Esophagus (tissue), 2 donors: ENCODE measurements at regions not wholly inside any gene's neighbourhood (a gene's known extent, or its start where the extent isn't known, plus 50 kb on each side); places are given as distances from the start of the nearest gene placed in this dataset.

Experiments used
- H3K27ac ChIP-seq, 2 donors: one replicate each; pipeline ENCODE4 v1.5.1; 2013; ENCODE audit warnings: low read depth in 2 of 2, mild to moderate bottlenecking in 2 of 2, inconsistent platforms in 1 of 2, low read length in 1 of 2, moderate library complexity in 1 of 2
- H3K27me3 ChIP-seq, 2 donors: one replicate each; pipeline ENCODE4 v1.6.1; 2013; ENCODE audit warnings: low read length in 2 of 2, control low read depth in 1 of 2, mild to moderate bottlenecking in 1 of 2; ENCODE audit not compliant: insufficient read depth in 2 of 2, control insufficient read depth in 1 of 2
- H3K36me3 ChIP-seq, 2 donors: one replicate each; pipeline ENCODE4 v1.6.1; 2013; ENCODE audit warnings: low read length in 1 of 2; ENCODE audit not compliant: control insufficient read depth in 2 of 2, insufficient read depth in 2 of 2
- H3K4me1 ChIP-seq, 2 donors: one replicate each; pipeline ENCODE4 v1.6.1; 2013; ENCODE audit warnings: low read length in 1 of 2; ENCODE audit not compliant: control insufficient read depth in 2 of 2, insufficient read depth in 2 of 2
- H3K4me3 ChIP-seq, 2 donors: one replicate each; pipeline ENCODE4 v1.5.1; 2013; ENCODE audit warnings: low read length in 2 of 2, mild to moderate bottlenecking in 2 of 2, low read depth in 1 of 2, moderate library complexity in 1 of 2
- H3K9me3 ChIP-seq, 2 donors: one replicate each; pipeline ENCODE4 v1.6.1; 2013; ENCODE audit warnings: mild to moderate bottlenecking in 2 of 2, low read depth in 1 of 2, low read length in 1 of 2, moderate library complexity in 1 of 2; ENCODE audit not compliant: control insufficient read depth in 2 of 2, insufficient read depth in 1 of 2
- WGBS, 2 donors: extraction: QIAGEN DNeasy Blood & Tissue Kit; methylation state at CpG; one replicate each; pipeline ENCODE4 v1.1.7; 2013; 5-methylcytosine and 5-hydroxymethylcytosine counted together
- donor health status: healthy with polysubstance abuse.
- donor health status: Bipolar disorder and iron deficiency.

DNA sequence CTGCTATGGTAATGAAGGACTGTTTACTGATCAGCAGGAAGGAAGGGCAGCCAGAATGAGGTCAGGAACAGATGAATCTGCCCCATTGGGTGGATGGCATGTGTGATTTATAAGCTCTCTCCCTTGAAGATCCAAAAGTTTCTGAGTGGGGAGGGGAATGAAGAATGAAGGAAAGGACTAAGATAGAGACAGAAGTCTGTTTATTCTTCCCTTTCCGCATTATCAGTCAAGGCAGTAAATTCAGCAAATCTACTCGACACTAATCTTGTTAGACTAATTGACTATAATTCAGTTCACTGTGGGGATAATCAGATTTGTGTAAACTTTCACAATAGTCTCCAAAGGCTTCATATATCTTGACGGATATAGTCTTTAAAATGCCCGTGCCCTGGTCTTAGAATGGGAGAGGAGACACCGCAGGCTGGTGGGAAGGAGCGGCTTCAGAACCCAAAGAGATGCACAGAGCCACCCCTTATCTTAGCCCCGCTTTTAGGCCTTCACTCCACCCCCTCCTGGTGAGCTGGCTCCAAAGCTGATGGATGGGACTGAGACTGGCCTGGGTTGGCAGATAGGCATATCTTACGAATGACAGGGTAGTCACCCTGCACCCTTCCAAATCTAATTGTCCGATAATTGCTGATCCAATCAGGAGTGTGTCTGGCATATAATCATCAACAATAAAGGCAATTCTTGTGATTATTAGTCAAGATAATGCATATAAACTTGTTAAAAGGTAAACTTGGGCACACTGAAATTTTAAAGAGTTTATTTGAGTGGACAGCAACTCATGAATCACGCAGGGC is 76.0 kb upstream of the PPM1J start:
- no peak overlapping the region for H3K4me3 ChIP-seq
- H3K27me3 ChIP-seq, result no peaks in the 10 kb centered on the region
- H3K4me1 ChIP-seq, result peaks cover 0 to 3% of the 10 kb centered on the region in 2 donors
- WGBS, 2 donors, result 87 to 88% methylated on average over 10 of the region's 10 CpGs
- H3K27ac ChIP-seq, result no peak overlapping the region
- H3K9me3 ChIP-seq, result no peaks in the 10 kb centered on the region
- H3K36me3 ChIP-seq, result no peaks in the 10 kb centered on the region

DNA sequence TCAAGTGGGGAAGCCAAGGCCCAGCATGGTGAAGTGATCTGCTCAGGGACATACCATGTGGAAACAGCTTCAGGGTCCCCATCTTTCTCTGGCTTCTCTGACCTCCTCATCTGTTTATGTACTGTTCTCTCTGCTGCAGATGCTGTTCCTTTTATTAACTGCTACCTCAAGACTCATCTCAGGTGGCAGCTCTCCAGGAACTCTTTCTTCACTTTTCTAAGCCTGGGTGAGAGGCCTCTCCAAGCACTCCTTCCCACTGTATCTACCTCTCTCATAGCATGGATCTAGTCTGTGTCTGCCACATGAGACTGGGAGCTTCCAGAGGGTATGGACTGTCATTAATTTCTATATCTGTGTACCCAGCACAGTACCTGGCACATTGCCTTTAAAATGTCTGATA is 73.4 kb upstream of the PPM1J start:
- Histone ChIP-seq H3K27me3 (no peaks in the 10 kb centered on the region), H3K4me3 (no peak overlapping the region), H3K36me3 (no peaks in the 10 kb centered on the region), H3K9me3 (no peaks in the 10 kb centered on the region), H3K4me1 (peaks cover 0 to 3% of the 10 kb centered on the region in 2 donors), H3K27ac (no peak overlapping the region)

DNA sequence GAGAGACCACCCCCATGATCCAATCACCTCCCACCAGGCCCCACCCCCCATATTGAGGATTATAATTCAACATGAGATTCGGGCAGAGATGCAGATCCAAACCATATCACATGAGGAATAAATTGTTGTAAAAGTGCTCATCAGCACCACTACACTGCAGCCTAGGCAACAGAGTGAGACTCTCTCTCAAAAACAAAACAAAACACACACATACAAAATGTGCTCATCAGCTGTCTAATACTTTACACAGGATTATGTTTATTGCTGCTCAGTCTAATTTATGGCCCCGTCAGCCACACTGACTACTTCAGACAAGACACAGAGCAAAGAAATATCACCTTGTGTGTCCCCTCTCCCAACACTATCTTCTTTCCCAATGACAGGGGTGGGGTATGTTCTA is 72.9 kb upstream of the PPM1J start:
- Histone ChIP-seq H3K36me3 (no peaks in the 10 kb centered on the region), H3K9me3 (no peaks in the 10 kb centered on the region)
- WGBS, 2 donors, result 75 to 79% methylated on average over 2 of the region's 2 CpGs

DNA sequence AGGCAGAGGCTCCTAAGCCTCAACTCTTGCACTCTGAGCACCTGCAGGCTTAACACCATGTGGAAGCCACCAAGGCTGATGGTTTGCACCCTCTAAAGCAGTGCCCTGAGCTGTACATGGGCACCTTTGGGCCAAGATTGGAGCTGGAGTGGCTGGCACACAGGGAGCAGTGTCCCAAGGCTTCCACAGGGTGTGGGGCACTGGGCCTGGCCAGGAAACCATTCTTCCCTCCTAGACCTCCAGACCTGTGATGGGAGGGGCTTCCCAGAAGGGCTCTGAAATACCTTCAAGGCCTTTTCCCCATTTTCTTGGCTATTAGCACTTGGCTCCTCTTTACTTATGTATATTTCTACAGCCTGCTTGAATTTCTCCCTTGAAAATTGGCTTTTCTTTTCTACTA is 67.9 kb upstream of the PPM1J start:
- no peaks in the 10 kb centered on the region for H3K36me3 ChIP-seq
- no peak overlapping the region for H3K4me3 ChIP-seq
- no peak overlapping the region for H3K27ac ChIP-seq
- no peaks in the 10 kb centered on the region for H3K9me3 ChIP-seq
- no peaks in the 10 kb centered on the region for H3K4me1 ChIP-seq
- H3K27me3 ChIP-seq, result no peaks in the 10 kb centered on the region

More for the DNA sequence above, 72.9 kb upstream of the PPM1J start:
- no peak overlapping the region for H3K4me3 ChIP-seq
- peaks cover 0 to 3% of the 10 kb centered on the region in 2 donors for H3K4me1 ChIP-seq
- H3K27me3 ChIP-seq, result no peaks in the 10 kb centered on the region
- no peak overlapping the region for H3K27ac ChIP-seq

DNA sequence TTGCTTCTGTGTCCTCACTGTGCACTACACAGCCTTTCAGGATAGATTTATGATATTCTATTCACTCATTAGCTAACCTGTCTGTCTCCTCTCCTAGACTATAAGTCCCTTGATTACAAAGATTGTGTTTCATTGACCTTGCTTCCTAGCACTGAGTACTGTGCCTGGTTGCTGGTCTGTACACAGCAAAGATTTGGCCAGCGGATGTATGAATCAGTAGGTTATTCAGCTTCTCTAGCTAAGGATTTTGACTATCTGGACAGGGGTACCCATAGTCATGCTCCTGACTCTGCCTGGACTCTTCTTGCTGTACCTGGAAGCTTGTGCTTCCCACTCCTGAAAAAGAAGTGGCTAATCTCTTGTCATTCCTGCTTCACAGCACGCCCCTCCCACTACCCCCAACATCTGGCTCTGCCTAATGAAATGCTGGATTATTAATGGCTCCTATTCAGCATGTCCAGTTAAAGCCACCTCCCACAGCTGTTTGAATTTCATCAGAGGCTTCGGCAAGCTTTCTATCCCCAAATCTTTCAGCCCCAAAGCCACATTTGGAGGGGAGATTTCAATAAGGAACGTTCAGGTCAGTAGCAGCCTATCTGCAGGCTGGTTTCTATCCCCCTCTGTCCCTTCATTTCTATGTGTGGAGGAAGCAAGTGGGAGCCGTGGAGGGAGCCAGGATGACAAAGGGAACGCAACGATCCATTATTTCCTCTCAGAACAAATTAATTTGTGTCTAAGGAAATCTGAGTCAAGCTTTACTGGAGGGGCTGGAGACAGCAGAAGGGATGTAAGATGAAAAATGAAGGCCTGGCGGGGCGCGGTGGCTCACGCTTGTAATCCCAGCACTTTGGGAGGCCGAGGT is 64.8 kb upstream of the PPM1J start:
- H3K4me1 ChIP-seq, result no peaks in the 10 kb centered on the region
- no peaks in the 10 kb centered on the region for H3K27me3 ChIP-seq
- no peak overlapping the region for H3K27ac ChIP-seq
- no peak overlapping the region for H3K4me3 ChIP-seq
- 69 to 73% methylated on average over 12 of the region's 12 CpGs for WGBS, 2 donors
- H3K9me3 ChIP-seq, result no peaks in the 10 kb centered on the region
- no peaks in the 10 kb centered on the region for H3K36me3 ChIP-seq

DNA sequence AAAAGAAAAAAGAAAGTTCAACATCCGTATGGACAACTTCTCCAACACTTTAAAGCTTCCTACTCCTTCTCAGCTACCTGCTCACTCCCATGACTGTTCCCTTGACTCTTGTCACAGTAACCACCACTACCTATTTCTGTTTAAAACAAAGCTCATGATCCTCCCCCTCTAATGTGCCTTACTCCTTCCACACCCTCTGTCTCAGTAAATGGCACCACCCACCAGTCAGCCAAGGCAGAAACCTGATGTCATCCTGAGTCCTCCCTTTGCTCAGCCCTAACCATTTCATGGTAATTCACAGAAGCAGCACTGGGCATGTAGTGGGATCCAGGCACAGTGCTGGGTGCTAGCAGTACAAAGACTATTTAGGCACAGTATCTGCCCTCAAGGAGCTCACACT is 63.0 kb upstream of the PPM1J start:
- 65 to 67% methylated on average over 1 of the region's 1 CpG for WGBS, 2 donors
- Histone ChIP-seq H3K4me3 (no peak overlapping the region), H3K9me3 (no peaks in the 10 kb centered on the region), H3K27me3 (no peaks in the 10 kb centered on the region), H3K4me1 (no peaks in the 10 kb centered on the region), H3K36me3 (no peaks in the 10 kb centered on the region), H3K27ac (no peak overlapping the region)

DNA sequence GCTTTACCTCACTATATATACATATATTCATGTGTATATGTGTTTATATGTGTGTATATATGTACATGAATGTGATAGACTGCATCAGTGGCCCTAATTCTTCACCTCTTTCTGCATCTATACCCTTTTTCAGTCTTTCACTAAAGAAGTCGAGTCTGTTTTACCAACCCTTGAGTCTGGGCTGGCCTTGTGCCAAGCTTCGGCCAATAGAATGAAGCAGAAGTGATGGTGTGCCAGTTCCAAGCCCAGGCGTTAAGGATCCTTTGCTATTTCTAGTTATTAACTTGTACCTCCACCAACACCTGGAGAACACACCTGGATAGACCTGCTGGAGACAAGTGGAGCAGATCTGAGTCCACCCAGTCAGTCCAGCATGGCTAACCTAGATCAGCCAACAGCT is 61.6 kb upstream of the PPM1J start:
- no peaks in the 10 kb centered on the region for H3K36me3 ChIP-seq
- no peak overlapping the region for H3K27ac ChIP-seq
- no peak overlapping the region for H3K4me3 ChIP-seq
- no peaks in the 10 kb centered on the region for H3K4me1 ChIP-seq
- 61 to 68% methylated on average over 3 of the region's 3 CpGs for WGBS, 2 donors
- no peaks in the 10 kb centered on the region for H3K9me3 ChIP-seq
- H3K27me3 ChIP-seq, result no peaks in the 10 kb centered on the region

DNA sequence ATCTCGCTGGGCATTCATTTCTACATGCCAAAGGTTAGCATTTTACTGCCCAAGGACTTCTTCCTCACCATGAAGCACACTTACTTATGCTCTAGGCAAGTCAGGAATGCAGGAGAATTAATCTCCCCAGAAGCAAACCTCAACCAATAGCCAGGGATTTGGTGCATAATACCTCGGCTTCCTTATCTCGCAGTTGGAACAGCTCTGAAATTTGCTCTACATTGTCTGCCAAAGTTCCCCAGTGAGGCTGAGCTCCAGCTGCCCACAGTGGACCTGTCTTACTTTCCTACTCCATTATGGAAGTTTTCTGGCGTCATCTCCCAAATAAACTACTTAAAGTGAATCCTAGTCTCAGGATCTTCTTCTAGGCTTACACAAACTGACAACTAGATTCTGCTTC is 57.6 kb upstream of the PPM1J start:
- Histone ChIP-seq H3K4me3 (no peak overlapping the region), H3K27ac (no peak overlapping the region)
- WGBS, 2 donors, result 61 to 75% methylated on average over 4 of the region's 4 CpGs

DNA sequence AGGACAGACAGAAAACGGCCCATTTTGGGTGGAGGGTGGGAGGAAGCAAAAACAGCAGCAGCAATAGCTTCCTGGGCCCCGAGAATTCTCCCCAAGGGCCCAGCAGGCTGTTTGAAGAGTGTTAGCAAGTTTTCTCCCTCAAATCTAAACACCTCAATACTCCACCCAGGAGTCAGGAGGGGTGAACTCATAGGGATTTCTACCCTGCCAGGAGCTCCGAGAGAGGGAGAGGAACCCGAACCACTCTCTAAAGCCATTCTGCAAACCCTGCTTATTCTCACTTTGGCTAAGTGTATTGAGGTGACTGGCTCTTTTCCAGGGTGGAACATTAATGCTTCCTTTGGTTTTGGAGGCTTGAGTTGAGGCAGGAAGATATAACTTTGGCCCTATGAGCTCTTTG is 55.6 kb upstream of the PPM1J start:
- Histone ChIP-seq H3K4me3 (no peak overlapping the region), H3K36me3 (no peaks in the 10 kb centered on the region), H3K27ac (no peak overlapping the region), H3K4me1 (no peaks in the 10 kb centered on the region), H3K27me3 (no peaks in the 10 kb centered on the region), H3K9me3 (no peaks in the 10 kb centered on the region)
- whole genome bisulfite sequencing, 2 donors, result 40 to 52% methylated on average over 4 of the region's 4 CpGs

More for the DNA sequence above, 57.6 kb upstream of the PPM1J start:
- no peaks in the 10 kb centered on the region for H3K4me1 ChIP-seq
- no peaks in the 10 kb centered on the region for H3K9me3 ChIP-seq
- no peaks in the 10 kb centered on the region for H3K27me3 ChIP-seq
- no peaks in the 10 kb centered on the region for H3K36me3 ChIP-seq
